Transverse colon (tissue), 4 donors: ENCODE measurements at regions not wholly inside any gene's neighbourhood (a gene's known extent, or its start where the extent isn't known, plus 50 kb on each side); places are given as distances from the start of the nearest gene placed in this dataset.

Source experiments
- EP300 ChIP-seq: sonication (generic); formaldehyde crosslinking; IDR thresholded peaks from one replicate; pipeline ENCODE4 v1.6.1; 2017; ENCODE audit warnings: antibody characterized with exemption, low read depth
- POLR2A ChIP-seq: fragments of 450-650 bp; IDR thresholded peaks from one replicate; pipeline ENCODE4 v1.6.1; 2016; ENCODE audit warnings: antibody characterized with exemption, mild to moderate bottlenecking, moderate library complexity
- POLR2AphosphoS5 ChIP-seq, 3 donors: sonication (generic); formaldehyde crosslinking; IDR thresholded peaks; one replicate each; pipeline ENCODE4 v1.6.1; 2016; ENCODE audit warnings: antibody characterized with exemption in 3 of 3
- TF ChIP-seq, protein P1 (sequence below), 5 experiments: fragments of 200-600 bp in 3 of 5; fragments of 450-650 bp in 2 of 5; sonication (generic) in 3 of 5; IDR thresholded peaks; 1 replicate in 2 of 5; 2 replicates in 3 of 5; pipeline ENCODE4 v1.5.1; 2016 to 2017; ENCODE audit warnings: antibody characterized with exemption in 5 of 5, inconsistent platforms in 3 of 5, mild to moderate bottlenecking in 2 of 5, moderate library complexity in 1 of 5

DNA sequence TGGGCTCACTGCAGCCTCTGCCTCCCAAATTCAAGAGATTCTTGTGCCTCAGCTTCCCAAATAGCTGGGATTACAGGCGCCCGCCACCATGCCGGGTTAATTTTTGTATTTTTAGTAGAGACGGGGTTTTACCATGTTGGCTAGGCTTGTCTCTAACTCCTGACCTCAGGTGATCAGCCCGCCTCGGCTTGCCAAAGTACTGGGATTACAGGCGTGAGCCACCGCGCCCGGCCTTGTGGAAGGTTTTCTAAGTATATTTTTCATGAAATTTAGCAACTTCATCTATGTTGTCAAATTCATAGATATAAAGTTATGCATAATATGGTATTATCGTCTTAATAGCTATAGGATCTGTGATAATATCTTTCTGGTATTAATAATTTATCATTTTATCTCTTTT lies 275.6 kb upstream of the GRM7 start:
- TF ChIP-seq, protein P1, sequence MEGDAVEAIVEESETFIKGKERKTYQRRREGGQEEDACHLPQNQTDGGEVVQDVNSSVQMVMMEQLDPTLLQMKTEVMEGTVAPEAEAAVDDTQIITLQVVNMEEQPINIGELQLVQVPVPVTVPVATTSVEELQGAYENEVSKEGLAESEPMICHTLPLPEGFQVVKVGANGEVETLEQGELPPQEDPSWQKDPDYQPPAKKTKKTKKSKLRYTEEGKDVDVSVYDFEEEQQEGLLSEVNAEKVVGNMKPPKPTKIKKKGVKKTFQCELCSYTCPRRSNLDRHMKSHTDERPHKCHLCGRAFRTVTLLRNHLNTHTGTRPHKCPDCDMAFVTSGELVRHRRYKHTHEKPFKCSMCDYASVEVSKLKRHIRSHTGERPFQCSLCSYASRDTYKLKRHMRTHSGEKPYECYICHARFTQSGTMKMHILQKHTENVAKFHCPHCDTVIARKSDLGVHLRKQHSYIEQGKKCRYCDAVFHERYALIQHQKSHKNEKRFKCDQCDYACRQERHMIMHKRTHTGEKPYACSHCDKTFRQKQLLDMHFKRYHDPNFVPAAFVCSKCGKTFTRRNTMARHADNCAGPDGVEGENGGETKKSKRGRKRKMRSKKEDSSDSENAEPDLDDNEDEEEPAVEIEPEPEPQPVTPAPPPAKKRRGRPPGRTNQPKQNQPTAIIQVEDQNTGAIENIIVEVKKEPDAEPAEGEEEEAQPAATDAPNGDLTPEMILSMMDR (IDR thresholded peaks at IDR 0.05) = no peak
- TF ChIP-seq POLR2AphosphoS5 (IDR thresholded peaks at IDR 0.05) (no peak), EP300 (no peak), POLR2A (no peak)
